Natural killer cell treated with Interleukin-12 subunit alpha and Interleukin-12 subunit beta and Interleukin-15 and Interleukin-18, amount 100 ng/mL, for 72 hours (primary cell): ENCODE measurements at regions not wholly inside any gene's neighbourhood (a gene's known extent, or its start where the extent isn't known, plus 50 kb on each side); places are given as distances from the start of the nearest gene placed in this dataset.

ENCODE experiments used
- ATAC-seq, 2 donors: fragments of 150-1000 bp; cut with Tn5 transposase in 1 of 2; sonication (Bioruptor Pico), chemical (Tn5 transposase) in 1 of 2; 2 replicates each; pipeline ENCODE4 v1.10.0; 2021
- DNase-seq: peaks from one replicate; pipeline ENCODE4 v3.0.0; 2022; ENCODE audit warnings: low spot score
- H3K27ac Mint-ChIP-seq, 2 donors: 1 replicate in 1 of 2; 2 replicates in 1 of 2; pipeline ENCODE4 v1.8.0; 2022; ENCODE audit warnings: mixed read lengths in 2 of 2, mild to moderate bottlenecking in 1 of 2, moderate library complexity in 1 of 2
- H3K27me3 Mint-ChIP-seq, 2 donors: 1 replicate in 1 of 2; 2 replicates in 1 of 2; pipeline ENCODE4 v1.8.0; 2022; ENCODE audit warnings: mixed read lengths in 2 of 2
- H3K36me3 Mint-ChIP-seq: one replicate; pipeline ENCODE4 v1.8.0; 2022; ENCODE audit warnings: mixed read lengths
- H3K4me1 Mint-ChIP-seq, 2 donors: 1 replicate in 1 of 2; 2 replicates in 1 of 2; pipeline ENCODE4 v1.8.0; 2022; ENCODE audit warnings: low read depth in 2 of 2, mixed read lengths in 2 of 2, mild to moderate bottlenecking in 1 of 2
- H3K4me3 Mint-ChIP-seq: one replicate; pipeline ENCODE4 v1.8.0; 2022; ENCODE audit warnings: mixed read lengths
- H3K9me3 Mint-ChIP-seq: 2 replicates; pipeline ENCODE4 v1.8.0; 2022; ENCODE audit warnings: mixed read lengths

GRCh38 chr6:164290101-164290500 is 875.6 kb downstream of the QKI start:
- no peak overlapping the region for H3K4me3 Mint-ChIP-seq
- no peaks in the 10 kb centered on the region for H3K27me3 Mint-ChIP-seq
- no peak overlapping the region for H3K27ac Mint-ChIP-seq
- no peak for DNase-seq
- H3K4me1 Mint-ChIP-seq: no peaks in the 10 kb centered on the region
- H3K36me3 Mint-ChIP-seq: no peaks in the 10 kb centered on the region
- no peak for ATAC-seq
- peaks cover 3% of the 10 kb centered on the region for H3K9me3 Mint-ChIP-seq

- H3K36me3 Mint-ChIP-seq: no peaks in the 10 kb centered on the region
- no peak for ATAC-seq
- H3K4me1 Mint-ChIP-seq: no peaks in the 10 kb centered on the region
- H3K9me3 Mint-ChIP-seq: peaks cover 14% of the 10 kb centered on the region
- DNase-seq: no peak
- H3K4me3 Mint-ChIP-seq: no peak overlapping the region
- H3K27me3 Mint-ChIP-seq: no peaks in the 10 kb centered on the region
- no peak overlapping the region for H3K27ac Mint-ChIP-seq
Observed at GRCh38 chr6:164286011-164286410, 871.5 kb downstream of the QKI start.

- ATAC-seq: no peak
- Mint-ChIP-seq H3K27me3 (no peaks in the 10 kb centered on the region), H3K36me3 (no peaks in the 10 kb centered on the region), H3K27ac (no peak overlapping the region), H3K4me3 (no peak overlapping the region), H3K9me3 (peaks cover 14% of the 10 kb centered on the region), H3K4me1 (no peaks in the 10 kb centered on the region)
- DNase-seq: no peak
Observed at GRCh38 chr6:164283574-164283973, 869.1 kb downstream of the QKI start.

GRCh38 chr6:164276211-164276610 is 861.7 kb downstream of the QKI start:
- H3K4me1 Mint-ChIP-seq: no peaks in the 10 kb centered on the region
- H3K9me3 Mint-ChIP-seq: peaks cover 8% of the 10 kb centered on the region
- no peak overlapping the region for H3K4me3 Mint-ChIP-seq
- ATAC-seq: no peak
- no peak overlapping the region for H3K27ac Mint-ChIP-seq
- no peak for DNase-seq
- no peaks in the 10 kb centered on the region for H3K36me3 Mint-ChIP-seq
- no peaks in the 10 kb centered on the region for H3K27me3 Mint-ChIP-seq

DNA sequence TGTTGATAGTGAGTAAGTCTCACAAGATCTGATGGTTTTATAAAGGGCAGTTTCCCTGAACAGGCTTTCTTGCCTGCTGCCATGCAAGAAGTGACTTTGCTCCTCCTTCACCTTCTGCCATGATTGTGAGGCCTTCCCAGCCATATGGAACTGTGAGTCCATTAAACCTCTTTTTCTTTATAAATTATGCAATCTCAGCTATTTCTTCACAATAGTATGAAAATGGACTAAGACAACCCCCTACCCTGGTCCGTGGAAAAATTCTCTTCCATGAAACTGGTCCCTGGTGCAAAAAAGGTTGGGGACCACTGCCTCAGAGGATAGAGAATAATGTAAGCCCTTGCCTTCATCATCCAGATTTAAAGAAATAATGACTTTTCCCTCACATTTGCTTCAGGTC is 861.3 kb downstream of the QKI start:
- no peak for ATAC-seq

DNA sequence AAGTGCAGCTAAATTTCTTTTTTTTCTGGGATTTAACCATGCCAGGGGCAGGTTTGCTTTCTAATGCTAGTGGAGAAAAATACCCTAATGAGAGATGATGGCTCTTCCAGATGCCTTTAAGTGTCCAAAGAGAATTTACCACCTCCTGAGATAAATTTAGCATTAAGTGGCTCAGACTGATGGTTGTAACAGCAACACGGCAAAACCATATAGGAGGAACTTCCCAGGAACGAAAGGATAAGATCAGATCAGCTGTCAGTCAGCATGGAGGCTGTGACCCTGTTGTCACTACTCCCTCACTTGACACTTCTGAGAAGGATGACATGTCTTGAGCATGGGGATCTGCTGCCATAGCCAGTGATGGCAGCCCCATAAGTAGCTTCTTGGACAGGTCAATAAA is 860.0 kb downstream of the QKI start:
- no peaks in the 10 kb centered on the region for H3K36me3 Mint-ChIP-seq
- DNase-seq: no peak
- peaks cover 12% of the 10 kb centered on the region for H3K9me3 Mint-ChIP-seq
- no peaks in the 10 kb centered on the region for H3K4me1 Mint-ChIP-seq
- no peak for ATAC-seq
- no peak overlapping the region for H3K27ac Mint-ChIP-seq
- no peak overlapping the region for H3K4me3 Mint-ChIP-seq
- no peaks in the 10 kb centered on the region for H3K27me3 Mint-ChIP-seq

More for the DNA sequence above, 861.3 kb downstream of the QKI start:
- no peak for DNase-seq
- Mint-ChIP-seq H3K27ac (no peak overlapping the region), H3K36me3 (no peaks in the 10 kb centered on the region), H3K27me3 (no peaks in the 10 kb centered on the region), H3K4me1 (no peaks in the 10 kb centered on the region), H3K4me3 (no peak overlapping the region), H3K9me3 (peaks cover 8% of the 10 kb centered on the region)

- ATAC-seq (no peak), DNase-seq (no peak)
- Mint-ChIP-seq H3K27ac (no peak overlapping the region), H3K36me3 (no peaks in the 10 kb centered on the region), H3K4me3 (no peak overlapping the region), H3K9me3 (peaks cover 12% of the 10 kb centered on the region), H3K27me3 (no peaks in the 10 kb centered on the region), H3K4me1 (no peaks in the 10 kb centered on the region)
Observed at GRCh38 chr6:164273491-164273890, 859.0 kb downstream of the QKI start.

DNA sequence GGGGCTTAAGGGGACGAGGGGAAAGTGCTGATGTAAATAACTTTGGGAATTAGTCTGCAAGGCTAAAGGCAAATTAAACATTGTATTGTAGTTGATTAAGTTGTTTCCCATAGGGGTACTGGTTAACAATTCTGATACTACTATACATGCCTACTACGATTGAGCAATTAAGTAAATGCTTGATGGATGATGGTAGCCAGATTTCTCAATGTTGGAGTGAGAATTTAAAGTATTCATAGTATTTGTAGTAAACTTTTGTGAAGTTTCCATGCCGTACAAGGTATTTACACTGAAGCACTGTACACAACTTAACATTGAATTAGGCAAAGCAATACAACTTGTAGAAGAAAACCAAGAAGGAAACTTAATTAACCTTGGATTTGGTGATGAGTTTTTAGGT is 852.3 kb downstream of the QKI start:
- no peak for ATAC-seq
- H3K9me3 Mint-ChIP-seq: peaks cover 10% of the 10 kb centered on the region
- no peak for DNase-seq
- H3K27me3 Mint-ChIP-seq: no peaks in the 10 kb centered on the region
- no peak overlapping the region for H3K4me3 Mint-ChIP-seq
- H3K36me3 Mint-ChIP-seq: no peaks in the 10 kb centered on the region
- H3K4me1 Mint-ChIP-seq: no peaks in the 10 kb centered on the region
- H3K27ac Mint-ChIP-seq: no peak overlapping the region

DNA sequence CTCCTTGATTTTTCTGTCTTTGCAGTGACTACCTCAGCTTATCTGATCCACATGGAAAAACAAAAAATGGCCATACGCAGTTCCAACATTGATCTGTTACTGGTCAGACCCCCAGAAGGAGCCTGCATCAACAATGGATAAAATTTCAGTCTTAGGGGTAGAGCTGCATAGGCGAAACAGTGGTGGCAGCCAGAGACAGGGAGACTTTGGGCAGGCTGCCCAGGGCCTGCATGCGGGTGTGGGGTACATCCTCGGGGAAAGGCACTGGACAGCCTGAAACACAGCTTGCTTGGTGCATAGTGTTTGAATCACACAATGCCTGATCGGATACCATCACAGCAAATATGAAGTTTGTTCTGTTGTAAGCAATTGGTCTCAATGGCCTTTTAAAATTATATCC is 847.8 kb downstream of the QKI start:
- ATAC-seq: no peak
- H3K27ac Mint-ChIP-seq: no peak overlapping the region
- H3K9me3 Mint-ChIP-seq: peaks cover 6% of the 10 kb centered on the region
- peaks cover 0 to 7% of the 10 kb centered on the region in 2 donors for H3K27me3 Mint-ChIP-seq
- no peaks in the 10 kb centered on the region for H3K36me3 Mint-ChIP-seq
- no peaks in the 10 kb centered on the region for H3K4me1 Mint-ChIP-seq
- no peak for DNase-seq
- H3K4me3 Mint-ChIP-seq: no peak overlapping the region

GRCh38 chr6:164258421-164258820 is 843.9 kb downstream of the QKI start:
- Mint-ChIP-seq H3K36me3 (no peaks in the 10 kb centered on the region), H3K4me1 (no peaks in the 10 kb centered on the region), H3K4me3 (no peak overlapping the region), H3K9me3 (peaks cover 9% of the 10 kb centered on the region), H3K27me3 (peaks cover 0 to 8% of the 10 kb centered on the region in 2 donors), H3K27ac (no peak overlapping the region)
- ATAC-seq (no peak), DNase-seq (no peak)

DNA sequence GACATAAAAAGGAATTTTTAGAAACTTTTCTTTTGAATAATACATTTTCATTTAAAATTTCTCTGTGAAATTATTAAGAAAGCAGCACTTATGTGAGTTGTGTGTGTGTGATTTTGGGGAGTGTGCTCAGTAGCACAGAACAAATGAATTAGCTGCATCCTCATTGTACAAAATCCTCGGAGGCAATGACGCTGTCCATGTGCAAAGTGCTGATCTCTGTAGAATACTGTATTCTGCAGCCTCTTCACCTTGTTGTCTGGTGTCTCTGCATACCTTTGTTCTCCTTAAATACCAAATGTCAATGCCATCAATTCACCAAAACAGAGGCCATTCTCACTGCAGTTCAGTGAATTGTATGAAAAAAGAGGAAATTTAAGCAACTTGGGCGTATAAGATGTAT is 838.4 kb downstream of the QKI start:
- DNase-seq: no peak
- Mint-ChIP-seq H3K4me3 (no peak overlapping the region), H3K9me3 (peaks cover 6% of the 10 kb centered on the region), H3K27ac (no peak overlapping the region), H3K4me1 (no peaks in the 10 kb centered on the region), H3K36me3 (no peaks in the 10 kb centered on the region), H3K27me3 (peaks cover 0 to 11% of the 10 kb centered on the region in 2 donors)
- ATAC-seq: no peak

DNA sequence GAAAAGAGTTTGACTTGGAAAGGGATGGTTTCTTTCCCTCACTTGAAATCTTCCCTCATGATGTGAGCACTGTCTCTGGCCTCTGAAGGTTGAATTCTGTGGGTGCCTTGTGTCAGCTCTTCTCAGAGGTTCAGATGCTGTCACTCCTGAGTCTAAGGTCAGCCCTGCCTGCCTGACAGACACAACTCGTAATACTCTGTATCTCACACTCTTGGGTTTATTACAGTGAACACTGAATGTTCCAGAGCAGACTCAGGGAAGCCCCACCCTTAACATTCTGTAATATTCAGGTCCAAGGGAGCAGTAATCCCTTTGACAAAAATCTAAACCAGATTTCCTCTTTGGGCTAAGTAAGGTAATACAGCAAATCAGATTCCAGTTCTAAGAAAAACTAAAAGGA is 837.8 kb downstream of the QKI start:
- Mint-ChIP-seq H3K27me3 (peaks cover 0 to 8% of the 10 kb centered on the region in 2 donors), H3K27ac (no peak overlapping the region), H3K4me1 (no peaks in the 10 kb centered on the region), H3K9me3 (peaks cover 3% of the 10 kb centered on the region), H3K36me3 (no peaks in the 10 kb centered on the region), H3K4me3 (no peak overlapping the region)
- DNase-seq (no peak), ATAC-seq (no peak)

GRCh38 chr6:164247106-164247505 is 832.6 kb downstream of the QKI start:
- Mint-ChIP-seq H3K4me1 (no peaks in the 10 kb centered on the region), H3K36me3 (no peaks in the 10 kb centered on the region), H3K9me3 (no peaks in the 10 kb centered on the region), H3K27ac (no peak overlapping the region), H3K4me3 (no peak overlapping the region), H3K27me3 (no peaks in the 10 kb centered on the region)
- DNase-seq (no peak), ATAC-seq (no peak)

DNA sequence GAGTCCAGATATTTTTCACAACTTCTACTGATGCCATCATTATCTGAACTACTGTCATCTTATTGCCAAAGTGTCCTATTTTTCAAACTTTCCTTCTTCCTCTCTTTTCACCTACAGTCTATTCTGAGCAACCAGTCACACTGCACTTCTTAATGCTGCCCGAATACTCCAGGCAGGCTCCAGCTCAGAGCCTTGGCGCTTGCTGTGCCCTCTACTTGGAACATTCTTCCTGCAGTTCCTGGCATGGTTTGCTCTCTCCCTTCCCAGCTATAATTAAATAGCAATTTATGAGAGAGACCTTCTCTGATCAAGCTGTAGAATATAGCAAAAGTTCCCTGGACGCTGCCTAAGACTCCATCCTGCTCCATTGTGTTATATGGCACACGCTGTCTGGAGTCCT is 831.6 kb downstream of the QKI start:
- Mint-ChIP-seq H3K4me1 (no peaks in the 10 kb centered on the region), H3K4me3 (no peak overlapping the region), H3K27me3 (no peaks in the 10 kb centered on the region), H3K9me3 (no peaks in the 10 kb centered on the region), H3K27ac (no peak overlapping the region), H3K36me3 (no peaks in the 10 kb centered on the region)
- ATAC-seq (no peak), DNase-seq (no peak)

- Mint-ChIP-seq H3K4me3 (no peak overlapping the region), H3K9me3 (no peaks in the 10 kb centered on the region), H3K4me1 (no peaks in the 10 kb centered on the region), H3K36me3 (no peaks in the 10 kb centered on the region), H3K27ac (no peak overlapping the region), H3K27me3 (peaks cover 0 to 8% of the 10 kb centered on the region in 2 donors)
- no peak for ATAC-seq
- no peak for DNase-seq
Observed at GRCh38 chr6:164243949-164244348, 829.4 kb downstream of the QKI start.
